VCaP (cell line): ENCODE measurements at regions not wholly inside any gene's neighbourhood (a gene's known extent, or its start where the extent isn't known, plus 50 kb on each side); places are given as distances from the start of the nearest gene placed in this dataset.
A peak's percentile ranks its signal among the peaks of the same experiment; 100 is the strongest.

Experiments used
- H3K27ac ChIP-seq: fragments of 450-650 bp; 2 replicates; pipeline ENCODE4 v1.5.1; 2017
- TF ChIP-seq, protein P1 (sequence below): fragments of 450-650 bp; conservative IDR thresholded peaks from 2 replicates; pipeline ENCODE4 v1.5.1; 2017; ENCODE audit warnings: mild to moderate bottlenecking, moderate library complexity

DNA sequence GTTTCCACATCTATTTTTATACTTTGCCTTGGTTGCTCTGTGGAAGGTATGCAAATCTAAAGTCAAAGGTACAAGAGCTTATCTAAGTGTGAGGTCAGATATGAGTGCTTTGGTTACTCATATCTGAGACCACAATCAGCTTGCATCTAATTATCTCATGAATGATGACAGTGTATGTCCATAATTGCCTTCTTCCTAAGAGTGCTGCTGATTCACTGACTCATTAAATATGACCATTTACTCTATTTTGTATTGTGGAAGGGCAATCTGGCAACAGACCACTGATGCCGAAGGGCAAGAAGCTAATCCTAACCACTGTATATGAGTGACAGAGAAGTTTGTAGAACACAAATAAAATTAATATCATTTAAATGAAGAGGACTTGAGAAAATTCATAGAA is 1190.2 kb upstream of the AGA start:
- TF ChIP-seq, protein P1, sequence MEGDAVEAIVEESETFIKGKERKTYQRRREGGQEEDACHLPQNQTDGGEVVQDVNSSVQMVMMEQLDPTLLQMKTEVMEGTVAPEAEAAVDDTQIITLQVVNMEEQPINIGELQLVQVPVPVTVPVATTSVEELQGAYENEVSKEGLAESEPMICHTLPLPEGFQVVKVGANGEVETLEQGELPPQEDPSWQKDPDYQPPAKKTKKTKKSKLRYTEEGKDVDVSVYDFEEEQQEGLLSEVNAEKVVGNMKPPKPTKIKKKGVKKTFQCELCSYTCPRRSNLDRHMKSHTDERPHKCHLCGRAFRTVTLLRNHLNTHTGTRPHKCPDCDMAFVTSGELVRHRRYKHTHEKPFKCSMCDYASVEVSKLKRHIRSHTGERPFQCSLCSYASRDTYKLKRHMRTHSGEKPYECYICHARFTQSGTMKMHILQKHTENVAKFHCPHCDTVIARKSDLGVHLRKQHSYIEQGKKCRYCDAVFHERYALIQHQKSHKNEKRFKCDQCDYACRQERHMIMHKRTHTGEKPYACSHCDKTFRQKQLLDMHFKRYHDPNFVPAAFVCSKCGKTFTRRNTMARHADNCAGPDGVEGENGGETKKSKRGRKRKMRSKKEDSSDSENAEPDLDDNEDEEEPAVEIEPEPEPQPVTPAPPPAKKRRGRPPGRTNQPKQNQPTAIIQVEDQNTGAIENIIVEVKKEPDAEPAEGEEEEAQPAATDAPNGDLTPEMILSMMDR = no peak
- no peak overlapping the region for H3K27ac ChIP-seq

DNA sequence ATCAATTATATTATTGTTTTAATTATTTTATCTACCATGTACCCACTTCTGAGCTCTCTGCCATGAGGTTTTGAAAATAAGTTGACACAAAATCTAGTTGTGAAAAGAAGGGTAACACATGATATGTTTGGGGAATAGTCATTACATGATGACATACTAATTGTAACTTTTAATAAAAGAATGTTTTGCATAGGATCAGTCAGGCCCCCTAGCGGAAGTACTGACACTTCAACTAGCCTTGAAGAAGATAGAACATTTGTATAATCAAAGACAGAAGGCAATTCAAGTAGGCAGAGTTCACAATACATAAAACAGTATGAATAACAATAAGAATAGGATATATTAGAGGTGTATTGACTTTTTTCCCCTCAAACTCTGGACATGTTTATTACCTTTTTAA is 1191.0 kb upstream of the AGA start:
- H3K27ac ChIP-seq = no peak overlapping the region
- TF ChIP-seq, protein P1 = peak; percentile 56

DNA sequence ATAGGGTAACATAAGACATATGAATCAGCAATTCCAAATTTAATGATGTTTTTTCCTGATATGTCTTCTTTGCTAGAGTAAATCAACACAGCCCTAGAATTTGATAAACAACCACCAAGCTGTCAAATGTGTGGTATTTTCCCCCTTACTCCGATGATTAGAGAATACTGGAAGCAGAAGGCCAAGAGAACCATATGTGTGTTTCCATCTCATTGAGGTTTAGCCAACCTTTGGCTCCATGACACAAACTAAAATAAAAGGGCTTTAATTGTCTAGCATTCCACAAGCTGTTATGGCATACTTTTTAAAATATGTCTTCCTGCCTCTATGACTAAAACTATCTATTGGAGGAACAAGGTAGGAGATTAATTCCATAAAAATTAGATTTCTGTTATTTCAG is 1222.4 kb upstream of the AGA start:
- TF ChIP-seq, protein P1 = no peak
- H3K27ac ChIP-seq = no peak overlapping the region

DNA sequence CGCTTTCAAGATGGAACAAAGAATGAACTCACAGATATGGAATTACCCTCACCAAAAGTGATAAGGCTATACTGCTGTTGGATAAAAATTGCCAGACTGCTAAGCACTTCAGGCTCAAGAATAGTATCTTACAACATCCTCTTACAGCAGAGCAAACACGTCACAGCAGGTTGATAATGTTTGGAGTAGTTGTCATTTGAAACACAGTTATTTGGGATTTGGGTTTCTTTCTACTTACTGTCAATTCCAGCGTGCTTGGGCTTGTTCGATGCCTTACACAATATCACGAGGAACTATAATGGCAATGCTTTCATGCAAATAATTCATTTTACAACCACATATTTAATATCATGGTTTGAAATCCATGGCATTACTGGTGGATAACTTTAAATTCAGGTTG is 1223.7 kb upstream of the AGA start:
- TF ChIP-seq, protein P1 = no peak

DNA sequence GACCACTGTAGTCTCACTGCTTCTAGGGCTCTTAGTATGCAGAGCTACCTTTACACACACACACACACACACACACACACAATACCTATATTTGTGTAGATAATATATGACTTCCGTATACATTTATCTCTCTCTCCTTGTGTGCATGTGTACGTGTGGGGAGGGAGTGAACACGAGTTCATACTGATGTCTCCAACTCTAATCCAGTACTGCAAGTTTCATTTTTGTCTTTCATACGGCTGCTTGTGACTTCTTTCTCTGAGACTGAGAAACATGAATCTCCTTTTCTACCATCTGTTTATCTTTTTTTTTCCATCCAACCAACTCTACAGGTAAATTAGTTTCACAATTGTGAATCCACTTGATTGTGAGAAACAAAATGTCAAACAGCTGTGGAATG is 1229.5 kb upstream of the AGA start:
- no peak overlapping the region for H3K27ac ChIP-seq
- TF ChIP-seq, protein P1 = no peak

More for the DNA sequence above, 1223.7 kb upstream of the AGA start:
- H3K27ac ChIP-seq = no peak overlapping the region

DNA sequence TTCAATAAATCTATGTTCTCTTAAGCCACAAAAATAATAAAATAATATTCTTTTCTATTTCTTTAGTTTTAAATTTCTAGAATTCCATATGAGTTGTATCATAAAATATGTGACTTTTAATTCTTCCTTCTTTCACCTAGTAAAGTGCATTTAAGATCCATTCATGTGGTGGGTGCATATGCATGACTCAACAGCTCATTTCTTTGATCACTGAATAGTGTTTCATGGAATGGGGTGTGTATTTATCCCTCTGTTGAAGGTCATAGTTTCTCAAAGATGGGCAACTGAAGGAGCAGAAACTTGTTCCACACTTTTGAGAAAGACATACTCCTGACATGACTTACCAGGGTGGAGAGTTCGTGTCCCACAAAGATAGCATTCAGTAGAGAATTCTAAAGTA is 1230.3 kb upstream of the AGA start:
- H3K27ac ChIP-seq = no peak overlapping the region
- TF ChIP-seq, protein P1 = no peak

DNA sequence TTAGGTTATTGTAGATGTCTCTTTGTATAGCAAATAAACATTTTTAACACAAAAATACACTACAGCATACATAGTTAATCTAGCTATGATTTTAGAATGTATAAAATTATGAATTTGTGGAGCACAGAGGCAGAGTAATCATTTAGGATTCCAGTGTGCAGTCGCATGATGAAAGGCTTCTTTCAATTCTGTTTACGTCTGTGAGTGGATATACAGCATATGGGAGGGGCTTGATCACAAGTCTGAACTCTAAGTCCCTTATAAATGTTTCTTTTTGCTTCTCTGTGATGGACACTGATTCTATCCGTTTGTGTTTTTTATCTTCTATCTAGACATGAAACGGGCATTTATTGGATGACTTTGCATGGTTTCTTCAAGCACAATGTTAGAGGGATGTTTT is 1239.6 kb upstream of the AGA start:
- no peak overlapping the region for H3K27ac ChIP-seq
- TF ChIP-seq, protein P1 = no peak

DNA sequence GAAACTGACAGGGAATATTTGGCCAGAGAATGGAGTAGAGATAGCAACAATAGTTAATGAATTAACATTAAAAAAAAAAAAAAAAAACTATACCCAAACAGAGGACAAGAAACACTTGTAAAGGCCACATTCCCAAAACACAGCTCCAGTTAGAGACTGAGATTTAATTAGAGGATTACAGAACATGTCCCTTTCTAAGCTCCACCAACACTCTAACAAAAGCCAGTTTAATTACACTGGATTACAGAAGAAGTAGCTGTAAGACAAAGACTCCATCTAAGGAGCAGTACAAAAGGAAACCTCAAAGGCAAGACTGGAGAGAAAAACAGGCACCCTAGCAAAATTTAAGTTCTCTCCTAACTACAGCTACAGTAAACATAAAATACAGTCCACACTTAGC is 1247.7 kb upstream of the AGA start:
- TF ChIP-seq, protein P1 = no peak
- H3K27ac ChIP-seq = no peak overlapping the region
